GM21390 (cell line): ENCODE measurements at regions not wholly inside any gene's neighbourhood (a gene's known extent, or its start where the extent isn't known, plus 50 kb on each side); places are given as distances from the start of the nearest gene placed in this dataset.

Source experiments
- ATAC-seq: cut with Tn5 transposase; IDR thresholded peaks from one replicate; pipeline ENCODE4 v1.9.1; 2021; ENCODE audit not compliant: unreplicated experiment

- ATAC-seq: no peak
These were observed 187.6 kb upstream of the CST7 start for GRCh38 chr20:24761220-24762065.

- ATAC-seq: no peak
These were observed 186.7 kb upstream of the CST7 start for GRCh38 chr20:24762371-24762770.

GRCh38 chr20:24762791-24763350 lies 186.2 kb upstream of the CST7 start:
- no peak for ATAC-seq

GRCh38 chr20:24763386-24764026 lies 185.6 kb upstream of the CST7 start:
- no peak for ATAC-seq

- ATAC-seq: no peak
These were observed 184.9 kb upstream of the CST7 start for GRCh38 chr20:24764027-24764793.

GRCh38 chr20:24764794-24765202 lies 184.3 kb upstream of the CST7 start:
- no peak for ATAC-seq

GRCh38 chr20:24765316-24766142 lies 183.5 kb upstream of the CST7 start:
- ATAC-seq: no peak

GRCh38 chr20:24766143-24766527 lies 182.9 kb upstream of the CST7 start:
- no peak for ATAC-seq

GRCh38 chr20:24766826-24767622 lies 182.0 kb upstream of the CST7 start:
- ATAC-seq: no peak

GRCh38 chr20:24767623-24768100 lies 181.4 kb upstream of the CST7 start:
- ATAC-seq: no peak

- no peak for ATAC-seq
These were observed 180.8 kb upstream of the CST7 start for GRCh38 chr20:24768201-24768636.

GRCh38 chr20:24768713-24769601 lies 180.1 kb upstream of the CST7 start:
- no peak for ATAC-seq

GRCh38 chr20:24769878-24770627 lies 179.0 kb upstream of the CST7 start:
- no peak for ATAC-seq

- no peak for ATAC-seq
These were observed 178.2 kb upstream of the CST7 start for GRCh38 chr20:24770628-24771541.

- no peak for ATAC-seq
These were observed 177.5 kb upstream of the CST7 start for GRCh38 chr20:24771542-24772061.

GRCh38 chr20:24772667-24773066 lies 176.4 kb upstream of the CST7 start:
- no peak for ATAC-seq

GRCh38 chr20:24773168-24773567 lies 175.9 kb upstream of the CST7 start:
- no peak for ATAC-seq
